ENCODE measurements at regions not wholly inside any gene's neighbourhood (a gene's known extent, or its start where the extent isn't known, plus 50 kb on each side); places are given as distances from the start of the nearest gene placed in this dataset.

- Histone ChIP-seq H3K27ac (ENCODE audit: low read depth in 1 of 2, low read length in 2 of 2) (no peak overlapping the region), H3K4me3 (ENCODE audit: low read depth in 1 of 3, low read length in 3 of 3) (no peak overlapping the region), H3K27me3 (ENCODE audit: control insufficient read depth in 4 of 4, insufficient read depth in 4 of 4, low read length in 3 of 4) (no peaks in the 10 kb centered on the region), H3K9me3 (ENCODE audit: control insufficient read depth in 4 of 4, low read length in 3 of 4) (no peaks in the 10 kb centered on the region), H3K36me3 (ENCODE audit: control insufficient read depth in 4 of 4, insufficient read depth in 3 of 4, low read depth in 1 of 4, low read length in 3 of 4) (no peaks in the 10 kb centered on the region), H3K9ac (ENCODE audit: low read depth in 1 of 2, low read length in 2 of 2) (no peak overlapping the region), H3K4me1 (ENCODE audit: control insufficient read depth in 4 of 4, insufficient read depth in 4 of 4, low read length in 3 of 4) (no peaks in the 10 kb centered on the region)
- no peak for DNase-seq (ENCODE audit: low spot score)
- WGBS: 83% methylated on average over 6 of the region's 6 CpGs
- TF ChIP-seq MAX (IDR thresholded peaks at IDR 0.05): no peak
- no peak for TF ChIP-seq GABPA (IDR thresholded peaks at IDR 0.05 in 1 of 2, conservative IDR thresholded peaks at IDR 0.05 in 1 of 2)
- TF ChIP-seq TAF1 (conservative IDR thresholded peaks at IDR 0.05): no peak
- TF ChIP-seq EGR1 (IDR thresholded peaks at IDR 0.05; ENCODE audit: low read depth in 2 of 2): no peak
- no peak for TF ChIP-seq FOXA1 (IDR thresholded peaks at IDR 0.05)
- no peak for TF ChIP-seq HNF4G (IDR thresholded peaks at IDR 0.05)
- no peak for TF ChIP-seq FOXA2 (IDR thresholded peaks at IDR 0.05)
- TF ChIP-seq HNF4A (conservative IDR thresholded peaks at IDR 0.05): no peak
- no peak for TF ChIP-seq RXRA (IDR thresholded peaks at IDR 0.05)
- TF ChIP-seq YY1 (IDR thresholded peaks at IDR 0.05): no peak
- no peak for TF ChIP-seq RAD21 (IDR thresholded peaks at IDR 0.05)
- no peak for TF ChIP-seq SP1 (IDR thresholded peaks at IDR 0.05)
- no peak for TF ChIP-seq ZBTB33 (IDR thresholded peaks at IDR 0.05)
- TF ChIP-seq JUND (IDR thresholded peaks at IDR 0.05): no peak
- no peak for TF ChIP-seq NR2F2 (IDR thresholded peaks at IDR 0.05)
- no peak for TF ChIP-seq REST (IDR thresholded peaks at IDR 0.05)
- no peak for TF ChIP-seq CTCF (IDR thresholded peaks at IDR 0.05; ENCODE audit: low read depth, low read length, missing input control)
- no peak for TF ChIP-seq ATF3 (IDR thresholded peaks at IDR 0.05)
Measured at GRCh38 chr11:35050541-35050995, 88.4 kb upstream of the CD44 start.
